ENCODE measurements at regions not wholly inside any gene's neighbourhood (a gene's known extent, or its start where the extent isn't known, plus 50 kb on each side); places are given as distances from the start of the nearest gene placed in this dataset.

- H3K36me3 Mint-ChIP-seq (ENCODE audit: low read depth): no peaks in the 10 kb centered on the region
- peaks cover 4% of the 10 kb centered on the region for H3K27me3 Mint-ChIP-seq
- H3K4me3 Mint-ChIP-seq: no peak overlapping the region
- H3K9me3 Mint-ChIP-seq: no peaks in the 10 kb centered on the region
- H3K4me1 Mint-ChIP-seq (ENCODE audit: low read depth): peaks cover 5% of the 10 kb centered on the region
- H3K27ac Mint-ChIP-seq: no peak overlapping the region
Measured at GRCh38 chr6:29999416-29999815, 57.1 kb downstream of the HLA-A start.

- no peaks in the 10 kb centered on the region for H3K9me3 Mint-ChIP-seq
- H3K4me3 Mint-ChIP-seq: no peak overlapping the region
- H3K36me3 Mint-ChIP-seq (ENCODE audit: low read depth): no peaks in the 10 kb centered on the region
- H3K4me1 Mint-ChIP-seq (ENCODE audit: low read depth): peaks cover 5% of the 10 kb centered on the region
- peaks cover 9% of the 10 kb centered on the region for H3K27me3 Mint-ChIP-seq
- no peak overlapping the region for H3K27ac Mint-ChIP-seq
Measured at GRCh38 chr6:30000156-30000791, 57.9 kb downstream of the HLA-A start.

GRCh38 chr6:30002871-30003270 is 58.2 kb upstream of the POLR1H start:
- Mint-ChIP-seq H3K9me3 (no peaks in the 10 kb centered on the region), H3K27me3 (peaks cover 29% of the 10 kb centered on the region), H3K36me3 (ENCODE audit: low read depth) (peaks cover 3% of the 10 kb centered on the region), H3K4me3 (no peak overlapping the region), H3K4me1 (ENCODE audit: low read depth) (peaks cover 24% of the 10 kb centered on the region), H3K27ac (no peak overlapping the region)

- H3K27me3 Mint-ChIP-seq: peaks cover 39% of the 10 kb centered on the region
- peaks cover 19% of the 10 kb centered on the region for H3K4me1 Mint-ChIP-seq (ENCODE audit: low read depth)
- H3K4me3 Mint-ChIP-seq: peak overlapping the region; percentile 62
- no peak overlapping the region for H3K27ac Mint-ChIP-seq
- peaks cover 18% of the 10 kb centered on the region for H3K36me3 Mint-ChIP-seq (ENCODE audit: low read depth)
- no peaks in the 10 kb centered on the region for H3K9me3 Mint-ChIP-seq
Measured at GRCh38 chr6:30005482-30005881, 55.6 kb upstream of the POLR1H start.

- Mint-ChIP-seq H3K9me3 (no peaks in the 10 kb centered on the region), H3K27ac (no peak overlapping the region), H3K4me1 (ENCODE audit: low read depth) (peaks cover 19% of the 10 kb centered on the region), H3K4me3 (peak overlapping the region; percentile 62), H3K36me3 (ENCODE audit: low read depth) (peaks cover 28% of the 10 kb centered on the region), H3K27me3 (peaks cover 39% of the 10 kb centered on the region)
Measured at GRCh38 chr6:30006170-30007131, 54.6 kb upstream of the POLR1H start.

GRCh38 chr6:30007132-30007764 is 53.8 kb upstream of the POLR1H start:
- peaks cover 19% of the 10 kb centered on the region for H3K4me1 Mint-ChIP-seq (ENCODE audit: low read depth)
- peaks cover 29% of the 10 kb centered on the region for H3K36me3 Mint-ChIP-seq (ENCODE audit: low read depth)
- peak overlapping the region; percentile 62 for H3K4me3 Mint-ChIP-seq
- H3K27me3 Mint-ChIP-seq: peaks cover 39% of the 10 kb centered on the region
- no peaks in the 10 kb centered on the region for H3K9me3 Mint-ChIP-seq
- H3K27ac Mint-ChIP-seq: no peak overlapping the region

- Mint-ChIP-seq H3K27me3 (peaks cover 38% of the 10 kb centered on the region), H3K9me3 (no peaks in the 10 kb centered on the region), H3K4me1 (ENCODE audit: low read depth) (peaks cover 19% of the 10 kb centered on the region), H3K27ac (no peak overlapping the region), H3K4me3 (no peak overlapping the region), H3K36me3 (ENCODE audit: low read depth) (peaks cover 29% of the 10 kb centered on the region)
Measured at GRCh38 chr6:30009113-30009512, 52.0 kb upstream of the POLR1H start.
